Stimulated activated CD4-positive, alpha-beta T cell treated with anti-CD3 and anti-CD28 coated beads, TNF-alpha, amount 100 ng/mL, for 24 hours (primary cell): ENCODE measurements at regions not wholly inside any gene's neighbourhood (a gene's known extent, or its start where the extent isn't known, plus 50 kb on each side); places are given as distances from the start of the nearest gene placed in this dataset.
A peak's percentile ranks its signal among the peaks of the same experiment; 100 is the strongest.

Experiments used
- DNase-seq, 3 experiments: peaks; one replicate each; pipeline ENCODE4 v3.0.0-alpha.2; 2020; ENCODE audit warnings: low read depth in 3 of 3

- DNase-seq, result no peak
Measured at GRCh38 chr13:39233519-39233918, 195.3 kb downstream of the NHLRC3 start.

GRCh38 chr13:39244561-39245230 is 206.4 kb downstream of the NHLRC3 start:
- DNase-seq, result no peak

- no peak for DNase-seq
Measured at GRCh38 chr13:39245688-39246087, 207.4 kb downstream of the NHLRC3 start.

DNA sequence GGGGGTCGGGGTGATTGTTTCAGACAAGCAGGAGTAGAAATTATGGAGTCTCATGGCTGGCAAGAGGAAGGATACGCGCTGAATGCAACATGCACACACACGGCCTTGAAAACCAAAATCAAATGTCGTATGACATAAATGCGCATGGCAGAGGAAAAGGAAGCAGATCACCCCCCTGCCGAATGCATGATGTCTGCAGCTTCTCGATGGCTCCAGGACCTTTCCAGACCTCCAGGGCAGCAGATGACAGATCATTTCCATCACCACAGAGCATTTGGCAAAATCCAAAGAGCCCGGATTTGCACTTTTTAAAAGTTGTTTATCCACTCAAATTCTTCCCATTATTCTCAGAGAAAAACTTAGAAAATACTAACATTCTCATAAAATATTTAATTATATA is 211.7 kb downstream of the NHLRC3 start:
- no peak for DNase-seq

- DNase-seq, result no peak
Measured at GRCh38 chr13:39250440-39250839, 212.2 kb downstream of the NHLRC3 start.

- no peak for DNase-seq
Measured at GRCh38 chr13:39251340-39251739, 213.1 kb downstream of the NHLRC3 start.

GRCh38 chr13:39253774-39254173 is 215.5 kb downstream of the NHLRC3 start:
- DNase-seq, result no peak

DNA sequence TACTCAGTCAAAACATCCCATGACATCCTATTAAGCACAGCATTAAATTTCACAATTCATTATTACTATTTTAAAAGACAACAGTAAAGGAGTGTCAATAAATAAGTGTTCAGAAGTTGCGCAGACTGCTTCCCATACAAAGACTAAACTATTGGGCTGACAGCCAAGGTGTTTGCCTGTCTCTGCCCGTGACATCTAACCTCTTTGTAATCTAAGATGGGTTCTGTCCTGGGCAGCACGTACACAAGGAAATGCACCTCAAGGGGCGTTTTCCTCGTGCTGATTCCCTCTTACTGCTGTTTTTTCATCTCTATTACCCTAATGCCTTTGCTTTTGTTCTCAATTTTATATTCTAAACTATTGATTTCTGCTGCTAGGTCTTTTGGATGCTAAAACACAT is 216.3 kb downstream of the NHLRC3 start:
- no peak for DNase-seq

- no peak for DNase-seq
Measured at GRCh38 chr13:39257642-39258041, 219.4 kb downstream of the NHLRC3 start.

DNA sequence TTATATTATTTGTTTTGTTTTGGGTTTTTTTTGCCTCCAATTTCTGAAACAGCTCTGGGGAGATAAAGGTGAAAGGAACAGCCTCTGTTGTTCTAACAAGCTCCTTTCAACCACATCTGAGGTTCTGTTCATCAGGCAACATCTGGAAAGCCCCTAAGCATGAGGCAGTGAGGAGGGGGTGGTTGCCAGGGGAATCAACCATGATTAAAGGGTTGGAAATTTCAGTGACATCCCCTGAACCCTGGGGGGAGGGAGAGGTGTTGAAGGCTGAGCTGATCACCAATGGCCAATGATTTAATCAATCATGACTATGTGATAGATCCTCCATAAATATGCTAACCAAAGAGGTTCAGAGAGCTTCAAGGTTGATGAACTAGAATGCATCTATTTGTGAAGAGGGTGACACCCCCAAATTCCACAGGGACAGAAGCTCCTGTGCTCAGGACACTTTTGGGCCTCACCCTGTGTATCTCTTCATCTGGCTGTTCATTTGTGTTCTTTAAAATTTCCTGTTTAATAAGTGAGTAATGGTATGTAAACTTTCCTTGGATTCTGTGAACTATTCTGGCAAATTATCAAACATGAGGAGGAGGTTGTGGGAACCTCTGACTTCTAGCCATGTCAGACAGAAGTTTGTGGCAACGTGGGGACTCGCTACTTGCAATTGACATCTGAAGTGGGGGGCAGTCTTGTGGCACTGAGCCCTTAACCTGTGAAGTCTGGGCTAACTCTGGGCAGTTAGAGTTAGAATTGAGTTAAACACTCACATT is 221.3 kb downstream of the NHLRC3 start:
- DNase-seq, result peak in 1 of 3 experiments; percentile 6

DNA sequence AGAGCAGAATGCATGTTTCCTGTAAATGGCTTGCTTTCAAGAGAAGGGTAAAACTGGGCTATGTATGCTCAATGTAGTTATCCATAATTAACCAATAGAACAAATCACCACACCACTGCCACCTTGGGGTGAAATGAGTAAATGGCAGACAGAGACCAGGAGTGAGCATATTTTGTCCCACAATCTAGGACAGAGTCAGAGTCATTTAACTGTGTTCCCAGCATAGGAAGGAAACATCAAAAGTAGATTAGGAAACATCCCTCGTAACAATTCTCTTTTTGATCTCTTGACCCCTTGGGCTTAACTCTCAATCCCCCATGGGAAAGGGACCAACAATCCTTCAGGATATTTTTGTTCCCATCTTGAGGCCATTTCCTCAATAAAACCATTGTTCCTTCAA is 224.8 kb downstream of the NHLRC3 start:
- peak in 2 of 3 experiments; percentile 16 to 42 for DNase-seq

DNA sequence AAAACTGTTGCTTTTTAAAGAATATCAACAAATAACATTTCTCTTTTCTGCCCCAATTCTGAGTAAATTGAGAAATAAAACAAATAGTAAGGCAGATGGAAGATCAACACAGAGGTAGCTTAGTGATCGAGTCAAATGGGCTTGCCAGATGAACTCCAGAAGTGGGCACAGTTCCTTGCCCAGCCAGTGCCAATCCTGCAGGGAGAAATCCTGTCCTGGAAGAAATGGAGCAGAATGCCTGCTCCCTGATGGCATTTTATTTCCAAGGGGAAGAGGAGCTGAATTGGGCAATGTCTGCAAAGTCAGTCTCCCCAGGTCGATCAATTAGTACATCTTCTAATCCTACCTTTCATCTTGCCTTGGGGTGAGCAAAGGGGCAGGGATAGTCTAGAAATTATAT is 225.3 kb downstream of the NHLRC3 start:
- no peak for DNase-seq

GRCh38 chr13:39266426-39266825 is 228.2 kb downstream of the NHLRC3 start:
- DNase-seq, result no peak

DNA sequence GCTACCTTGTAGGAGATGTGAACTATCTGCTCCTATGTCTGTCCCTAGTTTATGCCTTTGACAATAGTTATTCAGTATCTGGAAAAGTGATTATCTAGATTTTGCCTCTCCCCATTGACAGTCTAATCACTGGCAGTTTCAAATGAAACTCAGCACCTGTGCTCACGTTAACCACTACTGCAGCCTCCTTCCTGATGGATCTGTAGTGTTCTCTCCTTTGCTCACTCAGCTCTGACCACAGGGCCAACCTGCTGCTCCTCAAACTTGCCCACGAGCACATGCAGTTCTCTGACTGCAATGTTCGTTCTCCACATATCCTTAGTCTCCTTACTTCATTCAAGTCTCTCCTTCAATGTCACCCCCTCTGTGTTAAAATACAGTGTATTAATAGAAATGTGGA is 230.1 kb downstream of the NHLRC3 start:
- DNase-seq, result no peak

GRCh38 chr13:39269004-39269403 is 230.7 kb downstream of the NHLRC3 start:
- no peak for DNase-seq

- no peak for DNase-seq
Measured at GRCh38 chr13:39269411-39269810, 231.2 kb downstream of the NHLRC3 start.

- DNase-seq, result no peak
Measured at GRCh38 chr13:39272994-39273393, 234.7 kb downstream of the NHLRC3 start.

DNA sequence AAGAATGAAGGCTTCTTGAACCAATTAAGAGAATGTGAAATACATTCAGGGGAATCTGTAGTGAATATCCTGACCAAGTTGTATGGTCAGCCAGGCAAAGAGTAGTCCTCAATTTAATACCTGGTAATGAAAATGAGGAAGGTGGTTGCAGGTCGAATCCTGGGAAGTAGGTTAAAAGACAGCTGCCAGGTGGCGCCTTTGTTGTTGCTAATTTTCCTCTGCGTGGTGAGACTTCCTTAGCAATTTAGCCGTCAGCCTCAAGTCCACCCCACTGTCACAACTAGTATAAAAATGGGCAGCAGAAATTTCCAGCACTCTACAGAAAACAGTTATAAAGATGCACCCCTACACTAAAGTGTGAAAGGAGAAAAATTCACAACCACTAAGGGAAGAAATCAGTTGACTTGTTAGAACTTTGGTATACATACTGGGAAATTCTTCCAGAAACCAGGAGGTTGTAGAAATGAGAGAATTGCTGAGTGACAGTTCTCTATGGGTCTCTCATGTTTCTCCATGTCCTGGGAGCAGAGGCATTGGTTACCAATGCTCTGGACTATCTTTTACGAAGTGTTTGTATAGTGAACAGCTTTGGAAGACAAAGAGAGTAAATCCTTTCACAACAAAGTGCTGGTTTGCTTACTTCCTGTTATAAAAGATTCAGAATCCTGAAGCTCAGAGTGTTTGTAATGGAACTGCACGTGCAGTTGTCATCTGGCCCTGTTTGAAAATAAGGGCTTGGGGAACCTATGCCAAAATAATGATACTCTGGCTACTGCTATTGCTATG is 235.9 kb downstream of the NHLRC3 start:
- no peak for DNase-seq

DNA sequence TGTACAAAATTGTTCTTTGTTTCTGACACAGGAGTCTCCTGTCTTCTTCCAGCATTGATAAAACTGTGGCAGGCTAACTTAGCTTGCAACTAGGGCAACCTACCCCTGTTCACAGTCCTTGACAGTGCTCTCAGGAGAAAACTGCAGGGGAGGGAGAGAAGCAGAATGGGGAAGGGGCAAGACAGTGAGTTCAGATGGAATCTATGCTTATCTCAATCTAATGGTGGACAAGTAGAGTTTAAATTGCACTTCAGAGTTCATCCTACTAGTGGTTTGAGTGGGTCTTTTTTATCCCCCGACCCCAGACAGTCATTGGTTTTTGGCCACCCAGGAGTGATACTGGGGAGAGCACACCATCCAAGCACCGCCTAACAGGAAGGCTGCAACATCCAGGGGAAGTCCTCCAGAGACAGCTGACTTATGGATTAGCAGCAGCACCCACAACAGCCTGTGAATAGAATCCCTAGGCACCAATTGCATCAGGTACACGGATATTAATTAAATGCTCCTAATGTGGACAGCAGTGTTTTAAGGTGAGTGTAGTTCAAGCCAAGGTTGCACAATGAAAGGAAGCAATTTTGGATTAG is 236.6 kb downstream of the NHLRC3 start:
- no peak for DNase-seq

- DNase-seq, result no peak
Measured at GRCh38 chr13:39279077-39279476, 240.8 kb downstream of the NHLRC3 start.

DNA sequence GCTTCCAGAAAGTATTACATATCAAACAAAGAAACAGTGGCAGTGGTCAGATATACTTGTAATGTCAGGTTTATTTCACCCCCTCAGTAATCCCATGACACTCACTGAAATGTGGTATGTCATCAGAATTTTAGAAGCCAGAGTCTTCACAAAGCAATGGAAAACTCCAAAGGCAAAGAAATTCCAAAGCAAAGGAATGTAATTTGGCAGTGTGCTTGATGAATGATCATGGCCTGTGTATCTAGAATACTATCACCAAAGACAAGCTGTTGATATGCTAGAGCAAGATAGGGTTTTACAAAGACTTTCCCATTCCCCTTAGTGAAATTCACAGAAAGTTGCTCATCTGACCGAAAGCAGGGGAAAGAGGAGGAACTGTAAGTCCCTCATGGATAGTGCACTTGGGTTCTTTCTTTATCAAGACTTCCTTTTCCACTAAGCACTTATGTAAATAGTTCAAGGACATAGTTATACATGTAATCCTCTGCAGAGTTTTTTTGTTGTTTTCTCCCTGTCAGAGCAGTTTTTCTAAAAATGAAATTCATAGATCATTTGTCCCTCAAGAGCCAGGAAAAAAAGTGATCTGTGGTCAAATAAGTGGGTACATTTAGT is 243.4 kb downstream of the NHLRC3 start:
- no peak for DNase-seq
